ENCODE measurements at regions not wholly inside any gene's neighbourhood (a gene's known extent, or its start where the extent isn't known, plus 50 kb on each side); places are given as distances from the start of the nearest gene placed in this dataset.

- H3K4me3 ChIP-seq (ENCODE audit: low read depth, low read length, poor library complexity, severe bottlenecking) = no peak overlapping the region
- no peak overlapping the region for H3K27ac ChIP-seq (ENCODE audit: low read depth, low read length, poor library complexity, severe bottlenecking)
- H3K79me2 ChIP-seq (ENCODE audit: insufficient read depth, low read length) = no peaks in the 10 kb centered on the region
- no peaks in the 10 kb centered on the region for H4K20me1 ChIP-seq (ENCODE audit: insufficient read depth, low read length)
- no peaks in the 10 kb centered on the region for H3K9me2 ChIP-seq (ENCODE audit: low read depth, low read length)
- H3K4me2 ChIP-seq (ENCODE audit: low read length) = no peak overlapping the region
- TF ChIP-seq CTCF (IDR thresholded peaks at IDR 0.05; ENCODE audit: low read length) (no peak), EZH2 (IDR thresholded peaks at IDR 0.05; ENCODE audit: borderline replicate concordance, low read length) (no peak)
- no peaks in the 10 kb centered on the region for H3K4me1 ChIP-seq (ENCODE audit: insufficient read depth, low read length, severe bottlenecking)
- no peaks in the 10 kb centered on the region for H3K27me3 ChIP-seq (ENCODE audit: insufficient read depth, low read length)
- no peaks in the 10 kb centered on the region for H3K9me3 ChIP-seq (ENCODE audit: low read length)
- no peak overlapping the region for H3K9ac ChIP-seq (ENCODE audit: low read length)
- H2AFZ ChIP-seq (ENCODE audit: low read length) = no peak overlapping the region
- no peaks in the 10 kb centered on the region for H3K36me3 ChIP-seq (ENCODE audit: insufficient read depth, low read length)
- H3F3A ChIP-seq (ENCODE audit: insufficient read depth, low read length) = no peaks in the 10 kb centered on the region
These were observed 355.8 kb upstream of the VSTM2A start for GRCh38 chr7:54186336-54186735.

GRCh38 chr7:54187886-54188685 is 354.1 kb upstream of the VSTM2A start:
- Histone ChIP-seq H3K4me1 (ENCODE audit: insufficient read depth, low read length, severe bottlenecking) (no peaks in the 10 kb centered on the region), H3K9ac (ENCODE audit: low read length) (no peak overlapping the region), H4K20me1 (ENCODE audit: insufficient read depth, low read length) (no peaks in the 10 kb centered on the region), H2AFZ (ENCODE audit: low read length) (no peak overlapping the region), H3K9me2 (ENCODE audit: low read depth, low read length) (no peaks in the 10 kb centered on the region), H3K27ac (ENCODE audit: low read depth, low read length, poor library complexity, severe bottlenecking) (no peak overlapping the region), H3K4me2 (ENCODE audit: low read length) (no peak overlapping the region), H3F3A (ENCODE audit: insufficient read depth, low read length) (no peaks in the 10 kb centered on the region), H3K79me2 (ENCODE audit: insufficient read depth, low read length) (no peaks in the 10 kb centered on the region), H3K9me3 (ENCODE audit: low read length) (no peaks in the 10 kb centered on the region), H3K27me3 (ENCODE audit: insufficient read depth, low read length) (no peaks in the 10 kb centered on the region), H3K36me3 (ENCODE audit: insufficient read depth, low read length) (no peaks in the 10 kb centered on the region), H3K4me3 (ENCODE audit: low read depth, low read length, poor library complexity, severe bottlenecking) (no peak overlapping the region)
- TF ChIP-seq CTCF (IDR thresholded peaks at IDR 0.05; ENCODE audit: low read length) = no peak
- TF ChIP-seq EZH2 (IDR thresholded peaks at IDR 0.05; ENCODE audit: borderline replicate concordance, low read length) = no peak

DNA sequence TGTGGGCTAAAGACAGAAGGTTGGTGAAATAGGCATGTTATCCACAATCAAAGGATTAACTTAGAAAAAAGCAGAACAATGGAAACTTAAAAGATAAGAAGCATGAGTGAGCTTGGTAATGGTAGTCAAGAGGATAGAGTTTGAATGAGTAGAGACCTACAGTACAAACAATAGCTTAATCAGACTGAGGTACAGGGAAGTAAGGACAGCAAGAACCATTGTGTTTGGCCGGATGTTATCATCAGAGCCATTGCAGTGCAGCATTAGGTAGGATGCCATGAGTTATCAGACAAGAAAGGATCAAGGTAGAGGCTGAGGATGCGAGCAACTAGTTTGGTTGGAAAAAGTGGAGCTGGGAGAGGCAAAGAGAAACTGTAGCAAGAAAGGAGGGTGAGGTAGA is 353.3 kb upstream of the VSTM2A start:
- Histone ChIP-seq H3K27ac (ENCODE audit: low read depth, low read length, poor library complexity, severe bottlenecking) (no peak overlapping the region), H3K9me2 (ENCODE audit: low read depth, low read length) (no peaks in the 10 kb centered on the region), H4K20me1 (ENCODE audit: insufficient read depth, low read length) (no peaks in the 10 kb centered on the region), H3K4me2 (ENCODE audit: low read length) (no peak overlapping the region), H3K4me1 (ENCODE audit: insufficient read depth, low read length, severe bottlenecking) (no peaks in the 10 kb centered on the region), H3K9me3 (ENCODE audit: low read length) (no peaks in the 10 kb centered on the region), H3F3A (ENCODE audit: insufficient read depth, low read length) (no peaks in the 10 kb centered on the region), H3K9ac (ENCODE audit: low read length) (no peak overlapping the region), H3K4me3 (ENCODE audit: low read depth, low read length, poor library complexity, severe bottlenecking) (no peak overlapping the region), H3K79me2 (ENCODE audit: insufficient read depth, low read length) (no peaks in the 10 kb centered on the region), H2AFZ (ENCODE audit: low read length) (no peak overlapping the region), H3K36me3 (ENCODE audit: insufficient read depth, low read length) (no peaks in the 10 kb centered on the region), H3K27me3 (ENCODE audit: insufficient read depth, low read length) (no peaks in the 10 kb centered on the region)
- TF ChIP-seq CTCF (IDR thresholded peaks at IDR 0.05; ENCODE audit: low read length) (no peak), EZH2 (IDR thresholded peaks at IDR 0.05; ENCODE audit: borderline replicate concordance, low read length) (no peak)
